ENCODE measurements at regions not wholly inside any gene's neighbourhood (a gene's known extent, or its start where the extent isn't known, plus 50 kb on each side); places are given as distances from the start of the nearest gene placed in this dataset.
"Not testable (repeated sequence)": the region's sequence is repeated elsewhere in the genome, so short reads cannot be mapped to it uniquely, and the experiment has no call there.

- no peak for DNase-seq
These were observed 618.5 kb downstream of the NR2F2 start for GRCh38 chr15:96948981-96949380.

- no peak for DNase-seq
These were observed 628.2 kb downstream of the NR2F2 start for GRCh38 chr15:96958721-96959120.

- no peak for DNase-seq
These were observed 629.0 kb downstream of the NR2F2 start for GRCh38 chr15:96959501-96959900.

- no peak for DNase-seq
These were observed 630.4 kb downstream of the NR2F2 start for GRCh38 chr15:96960711-96961480.

- DNase-seq = no peak
These were observed 636.1 kb downstream of the NR2F2 start for GRCh38 chr15:96966554-96966953.

GRCh38 chr15:96969732-96970710 is 639.5 kb downstream of the NR2F2 start:
- no peak for DNase-seq

- no peak for DNase-seq
These were observed 641.7 kb downstream of the NR2F2 start for GRCh38 chr15:96972201-96972600.

- DNase-seq = no peak
These were observed 644.3 kb downstream of the NR2F2 start for GRCh38 chr15:96974761-96975160.

GRCh38 chr15:96977886-96978285 is 647.4 kb downstream of the NR2F2 start:
- DNase-seq = no peak

- DNase-seq = no peak
These were observed 648.5 kb downstream of the NR2F2 start for GRCh38 chr15:96978937-96979473.

- not testable (repeated sequence) for DNase-seq
These were observed 653.7 kb downstream of the NR2F2 start for GRCh38 chr15:96984121-96984671.

GRCh38 chr15:96992817-96993216 is 662.3 kb downstream of the NR2F2 start:
- DNase-seq = no peak

- DNase-seq = no peak
These were observed 667.0 kb downstream of the NR2F2 start for GRCh38 chr15:96997538-96997937.

- DNase-seq = no peak
These were observed 678.5 kb downstream of the NR2F2 start for GRCh38 chr15:97009031-97009431.

GRCh38 chr15:97012986-97013385 is 682.5 kb downstream of the NR2F2 start:
- no peak for DNase-seq

GRCh38 chr15:97013491-97013890 is 683.0 kb downstream of the NR2F2 start:
- DNase-seq = no peak

GRCh38 chr15:97014001-97014400 is 683.5 kb downstream of the NR2F2 start:
- DNase-seq = no peak

- DNase-seq = no peak
These were observed 693.0 kb downstream of the NR2F2 start for GRCh38 chr15:97023488-97023844.

- no peak for DNase-seq
These were observed 696.3 kb downstream of the NR2F2 start for GRCh38 chr15:97026781-97027180.

GRCh38 chr15:97027772-97028171 is 697.3 kb downstream of the NR2F2 start:
- DNase-seq = no peak

- DNase-seq = no peak
These were observed 699.8 kb downstream of the NR2F2 start for GRCh38 chr15:97030251-97030650.

- no peak for DNase-seq
These were observed 705.8 kb downstream of the NR2F2 start for GRCh38 chr15:97036301-97036700.

GRCh38 chr15:97037080-97037479 is 706.6 kb downstream of the NR2F2 start:
- no peak for DNase-seq

All from stimulated activated naive CD4-positive, alpha-beta T cell (primary cell).